ENCODE measurements at regions not wholly inside any gene's neighbourhood (a gene's known extent, or its start where the extent isn't known, plus 50 kb on each side); places are given as distances from the start of the nearest gene placed in this dataset.

DNA sequence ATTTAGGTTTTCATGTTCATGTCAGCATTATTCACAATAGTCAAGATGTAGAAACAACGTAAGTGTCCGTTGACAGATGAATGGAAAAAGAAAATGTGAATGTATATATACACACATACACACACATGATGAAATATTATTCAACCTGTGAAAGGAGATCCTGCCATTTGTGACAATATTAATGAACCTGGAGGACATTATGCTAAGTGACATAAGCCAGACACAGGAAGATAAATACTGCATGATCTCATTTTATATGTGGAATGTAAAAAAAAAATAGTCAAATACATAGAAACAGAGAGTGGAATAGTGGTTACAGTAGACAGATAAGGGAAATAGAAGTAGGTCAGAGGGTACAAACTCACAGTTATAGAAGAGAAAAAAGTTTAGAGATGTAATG lies 651.1 kb upstream of the MKI67 start:
- no peak for DNase-seq

GRCh38 chr10:128779416-128779815 lies 653.2 kb upstream of the MKI67 start:
- DNase-seq, result no peak

DNA sequence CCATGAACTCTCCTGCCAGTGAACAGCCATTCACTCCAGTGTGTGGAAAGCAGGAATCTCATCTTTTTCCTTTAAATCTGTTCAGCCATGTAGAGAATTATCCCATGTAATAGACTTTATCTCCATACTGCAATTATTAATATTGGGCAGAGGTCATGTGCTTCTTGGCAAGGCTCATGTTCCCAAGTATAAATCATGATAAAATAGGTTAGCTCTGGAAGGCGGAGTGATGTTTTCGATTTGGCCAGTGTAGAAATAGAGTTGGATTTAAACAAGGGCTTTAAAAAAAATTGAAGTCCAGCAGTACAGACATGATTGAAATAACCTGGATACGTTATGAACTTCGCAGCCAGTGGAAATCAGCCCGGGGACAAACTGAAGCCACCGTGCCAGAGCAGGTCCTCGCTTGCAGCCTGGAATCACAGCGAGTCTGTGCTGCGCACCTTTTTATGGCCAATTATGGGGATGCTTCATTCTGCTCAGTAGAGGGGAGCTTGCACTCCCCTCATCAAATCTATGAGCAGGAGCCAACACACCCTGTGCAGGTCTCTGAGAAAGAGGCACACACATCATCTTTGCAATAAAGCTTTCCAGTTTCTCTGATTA lies 654.0 kb upstream of the MKI67 start:
- DNase-seq, result no peak

- DNase-seq, result no peak
Observed at GRCh38 chr10:128781637-128782036, 655.4 kb upstream of the MKI67 start.

DNA sequence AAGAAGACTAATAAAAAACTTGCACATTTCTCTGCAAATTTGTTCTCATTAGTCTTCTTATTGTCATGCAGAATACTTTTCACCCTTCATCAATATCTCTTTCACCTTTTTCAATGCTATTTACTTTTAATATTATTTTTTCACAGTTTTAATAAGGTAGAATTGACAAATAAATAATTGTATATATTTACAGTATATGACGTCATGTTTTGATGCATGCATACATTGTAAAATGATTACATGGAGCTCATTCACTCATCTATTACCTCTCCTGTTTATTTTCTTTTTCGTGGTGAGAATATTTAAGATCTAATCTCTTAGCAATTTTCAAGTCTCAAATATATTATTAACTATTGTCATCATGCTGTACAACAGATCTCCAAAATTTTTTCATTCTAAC lies 658.2 kb upstream of the MKI67 start:
- DNase-seq, result no peak

- no peak for DNase-seq
Observed at GRCh38 chr10:128792426-128793140, 666.4 kb upstream of the MKI67 start.

DNA sequence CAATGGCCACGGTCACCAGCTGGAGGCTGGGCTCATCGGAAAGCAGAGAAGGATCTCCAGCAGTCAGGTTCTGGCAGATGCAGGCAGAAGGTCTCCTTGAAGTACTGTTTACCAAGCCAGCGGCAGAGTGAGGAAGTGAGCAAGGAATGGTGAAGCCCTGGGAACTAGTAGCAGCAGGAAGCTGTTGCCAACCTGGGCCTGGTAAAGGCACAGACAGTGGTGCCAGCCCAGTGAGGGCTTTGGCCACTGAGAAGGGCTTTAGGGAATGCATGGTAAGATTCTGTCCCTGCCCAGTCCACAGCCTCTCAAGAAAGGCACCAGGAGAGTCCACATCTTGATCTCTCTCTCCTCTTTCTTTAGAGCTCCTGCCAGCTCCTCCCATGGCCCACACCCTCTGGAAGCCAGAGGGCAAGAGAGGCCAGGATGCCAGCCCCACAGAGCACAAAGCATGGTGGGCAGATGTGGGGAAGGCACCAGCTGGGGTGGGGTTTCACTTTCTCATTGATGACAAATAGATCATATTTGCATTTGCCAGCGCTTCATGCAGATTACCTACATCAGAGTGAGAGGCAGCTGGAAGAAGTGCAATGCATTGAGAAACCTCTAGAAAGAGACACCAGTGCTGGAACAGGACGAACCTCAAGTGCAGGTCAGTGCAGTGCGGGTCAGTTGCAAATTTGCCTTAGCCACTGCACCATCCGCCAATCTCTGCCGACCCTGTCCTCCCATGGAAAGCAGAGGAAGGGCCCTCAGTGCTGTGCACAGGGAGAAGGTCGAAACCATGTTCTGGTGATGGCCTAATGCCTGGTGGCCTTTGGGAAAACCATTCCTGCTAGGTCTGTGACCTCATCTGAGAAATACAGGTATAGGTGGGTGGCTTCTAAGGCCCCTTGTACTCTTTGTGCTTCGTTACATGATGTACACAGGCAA lies 667.8 kb upstream of the MKI67 start:
- DNase-seq, result no peak

GRCh38 chr10:128796396-128796912 lies 670.2 kb upstream of the MKI67 start:
- DNase-seq, result no peak

- no peak for DNase-seq
Observed at GRCh38 chr10:128802062-128802461, 665.0 kb upstream of the MGMT start.

DNA sequence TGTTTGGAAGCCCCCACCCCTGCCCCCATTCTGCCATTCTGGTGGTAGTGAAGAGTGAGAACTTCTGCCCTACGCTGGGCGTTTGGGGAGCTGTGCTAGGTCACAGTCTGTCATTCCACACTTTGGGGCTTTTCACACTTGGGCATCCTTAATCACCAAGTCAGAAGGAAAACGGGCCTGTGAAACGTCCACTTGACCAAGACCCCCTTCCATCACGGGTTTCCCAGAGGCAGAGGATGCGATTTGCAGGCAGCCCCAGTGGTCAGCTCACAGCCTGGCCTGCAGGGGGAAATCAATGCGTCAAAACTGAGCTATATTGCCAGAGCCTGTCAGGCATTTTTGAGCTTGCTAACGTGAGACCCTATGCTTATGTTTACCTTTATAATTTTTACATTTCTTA lies 663.3 kb upstream of the MGMT start:
- no peak for DNase-seq

GRCh38 chr10:128804411-128804810 lies 662.6 kb upstream of the MGMT start:
- no peak for DNase-seq

DNA sequence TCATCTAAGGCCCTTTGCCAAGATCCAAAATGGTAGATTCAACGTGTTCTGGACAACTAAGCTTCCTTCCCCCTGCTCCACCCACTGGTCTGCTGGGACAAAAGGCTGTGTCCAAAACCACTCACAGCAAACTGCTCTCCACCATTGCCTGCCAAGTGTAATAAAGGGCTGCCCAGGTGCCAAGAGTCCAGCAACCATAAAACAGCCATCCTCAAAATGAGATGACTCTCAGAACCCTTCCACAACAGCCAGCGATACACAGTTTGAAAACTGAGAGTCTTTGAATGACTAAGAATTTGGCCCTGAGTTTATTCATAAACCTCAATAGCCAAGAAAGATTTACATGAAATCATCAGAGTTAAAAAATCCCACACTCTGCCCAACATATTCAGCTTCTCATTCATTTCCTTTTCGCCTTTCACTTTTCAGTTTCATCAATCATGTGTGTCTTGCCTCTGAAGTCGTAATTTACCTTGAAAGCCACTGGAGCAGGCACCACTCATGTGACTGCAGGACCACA lies 658.1 kb upstream of the MGMT start:
- DNase-seq, result no peak

GRCh38 chr10:128811511-128811910 lies 655.5 kb upstream of the MGMT start:
- DNase-seq, result no peak

DNA sequence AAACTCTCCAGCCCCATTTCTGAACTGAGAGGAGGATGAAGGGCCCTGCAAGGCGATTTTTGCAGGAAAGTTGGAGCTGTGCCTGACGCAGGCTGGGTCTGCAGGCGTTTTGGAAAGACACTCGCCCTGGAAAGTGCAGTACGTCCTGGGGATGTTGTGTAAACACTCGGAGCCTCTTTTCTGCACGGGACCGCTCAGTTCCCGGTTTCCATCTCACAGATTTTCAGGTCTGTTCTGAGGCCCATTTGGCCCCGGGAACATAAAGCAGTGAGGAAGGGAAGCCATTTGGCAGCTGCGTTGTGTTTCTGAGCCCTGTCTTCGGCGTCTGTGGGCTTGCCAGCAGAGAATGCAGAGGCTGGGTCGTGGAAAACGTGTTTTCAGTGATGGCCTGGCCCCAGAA lies 655.0 kb upstream of the MGMT start:
- DNase-seq, result no peak

GRCh38 chr10:128813574-128813973 lies 653.5 kb upstream of the MGMT start:
- DNase-seq, result no peak

- DNase-seq, result no peak
Observed at GRCh38 chr10:128814024-128814423, 653.0 kb upstream of the MGMT start.

DNA sequence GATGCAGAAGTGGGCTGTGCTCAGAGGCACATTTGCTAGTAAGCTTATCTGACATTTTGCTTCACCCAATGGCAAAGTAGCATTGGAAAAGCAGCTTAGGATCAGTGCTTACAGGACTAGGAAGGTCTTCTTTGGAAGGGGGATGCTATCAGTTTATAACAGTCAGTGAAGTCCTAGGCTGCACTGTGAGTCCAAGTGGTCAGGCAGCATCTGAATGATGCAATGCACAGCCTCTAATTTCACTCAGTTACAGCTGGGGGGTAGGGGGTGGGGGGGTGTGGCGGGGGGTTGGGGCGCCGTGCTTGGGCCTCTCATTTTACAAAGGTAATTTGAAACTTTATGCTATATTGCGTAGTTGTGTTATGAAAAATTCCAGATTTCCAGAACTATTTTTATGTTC lies 652.3 kb upstream of the MGMT start:
- no peak for DNase-seq

DNA sequence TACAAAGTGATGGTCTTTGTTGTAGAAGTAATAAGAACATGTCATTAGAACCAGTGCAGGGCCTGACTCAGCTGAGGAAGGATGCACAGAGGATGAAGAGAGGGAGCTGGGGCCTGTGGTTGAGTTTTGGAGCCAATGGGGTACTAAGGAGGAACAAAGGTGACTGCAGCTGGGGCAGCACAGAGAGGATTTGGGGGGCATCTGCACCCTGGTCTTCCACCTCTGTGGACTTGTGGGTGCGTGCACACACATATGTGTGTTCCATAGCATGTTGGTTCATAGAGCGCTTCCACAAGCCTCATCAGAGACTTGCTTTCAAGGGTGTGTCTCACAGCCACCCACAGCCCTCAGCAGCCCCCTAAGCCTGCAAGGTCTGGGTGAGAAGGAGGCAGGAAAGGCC lies 650.3 kb upstream of the MGMT start:
- DNase-seq, result no peak

- DNase-seq, result no peak
Observed at GRCh38 chr10:128817636-128818035, 649.4 kb upstream of the MGMT start.

- no peak for DNase-seq
Observed at GRCh38 chr10:128820663-128821062, 646.4 kb upstream of the MGMT start.

GRCh38 chr10:128823201-128823600 lies 643.8 kb upstream of the MGMT start:
- no peak for DNase-seq

DNA sequence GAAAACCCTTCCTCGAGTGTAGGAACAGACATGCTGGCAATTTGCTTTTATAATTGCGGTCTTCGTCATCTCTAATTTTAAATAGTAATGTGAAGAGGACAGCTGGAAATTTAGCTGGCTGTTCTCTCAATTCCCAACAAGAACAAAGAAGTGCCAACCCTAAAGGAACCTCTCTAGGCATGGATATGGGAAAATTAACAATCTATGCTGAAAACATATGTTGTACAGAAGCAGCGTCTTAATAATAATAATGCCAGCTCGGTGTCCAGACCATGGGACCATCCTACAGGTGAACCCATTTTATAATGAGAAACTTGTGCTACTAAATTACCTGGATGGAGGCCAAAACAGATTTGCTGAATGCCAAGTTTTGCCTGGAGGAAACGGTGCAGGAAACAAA lies 641.4 kb upstream of the MGMT start:
- DNase-seq, result no peak

- no peak for DNase-seq
Observed at GRCh38 chr10:128833671-128834070, 633.4 kb upstream of the MGMT start.

All from activated CD4-positive, alpha-beta T cell treated with anti-CD3 and anti-CD28 coated beads, Interleukin-2, amount 50 U/mL, for 48 hours (primary cell).